Bronchial epithelial cell (primary cell): ENCODE measurements at regions not wholly inside any gene's neighbourhood (a gene's known extent, or its start where the extent isn't known, plus 50 kb on each side); places are given as distances from the start of the nearest gene placed in this dataset.

Experiments
- DNase-seq: peaks from one replicate; pipeline ENCODE4 v3.0.0-alpha.2; 2010; ENCODE audit warnings: low read depth
- FAIRE-seq: peaks from 2 replicates; lab custom pipeline; 2011; peaks lifted over from hg19 to GRCh38; lab: Jason Lieb, UNC
- H3K27me3 ChIP-seq: 2 replicates; pipeline ENCODE4 v1.5.1; 2011; ENCODE audit warnings: low read length; ENCODE audit not compliant: control insufficient read depth, insufficient read depth
- H3K36me3 ChIP-seq: 2 replicates; pipeline ENCODE4 v1.5.1; 2011; ENCODE audit warnings: low read length; ENCODE audit not compliant: control insufficient read depth, insufficient read depth
- H3K4me3 ChIP-seq: 2 replicates; pipeline ENCODE4 v1.5.1; 2011; ENCODE audit warnings: mild to moderate bottlenecking, low read depth, low read length, control low read depth
- CTCF ChIP-seq: IDR thresholded peaks from 2 replicates; pipeline ENCODE4 v1.5.1; 2011; ENCODE audit warnings: mild to moderate bottlenecking, moderate library complexity, low read length, control low read depth, inconsistent platforms; ENCODE audit not compliant: insufficient read depth, severe bottlenecking

GRCh38 chr6:74611220-74611619 lies 594.6 kb downstream of the COL12A1 start:
- TF ChIP-seq CTCF = no peak
- DNase-seq = peak; percentile 57
- Histone ChIP-seq H3K27me3 (no peaks in the 10 kb centered on the region), H3K4me3 (no peak overlapping the region), H3K36me3 (no peaks in the 10 kb centered on the region)
- FAIRE-seq = no peak

GRCh38 chr6:74610352-74610751 lies 595.5 kb downstream of the COL12A1 start:
- no peak for FAIRE-seq
- TF ChIP-seq CTCF = no peak
- no peaks in the 10 kb centered on the region for H3K36me3 ChIP-seq

GRCh38 chr6:74609871-74610270 lies 596.0 kb downstream of the COL12A1 start:
- H3K27me3 ChIP-seq = no peaks in the 10 kb centered on the region
- H3K4me3 ChIP-seq = no peak overlapping the region
- peak; percentile 58 for DNase-seq
- no peak for FAIRE-seq
- no peak for TF ChIP-seq CTCF
- H3K36me3 ChIP-seq = no peaks in the 10 kb centered on the region

More at GRCh38 chr6:74610352-74610751, 595.5 kb downstream of the COL12A1 start:
- Histone ChIP-seq H3K27me3 (no peaks in the 10 kb centered on the region), H3K4me3 (no peak overlapping the region)
- peak; percentile 33 for DNase-seq

GRCh38 chr6:74607934-74608333 lies 597.9 kb downstream of the COL12A1 start:
- TF ChIP-seq CTCF = no peak
- FAIRE-seq (no peak), DNase-seq (peak; percentile 38)
- Histone ChIP-seq H3K27me3 (no peaks in the 10 kb centered on the region), H3K4me3 (no peak overlapping the region), H3K36me3 (no peaks in the 10 kb centered on the region)

GRCh38 chr6:74607468-74607867 lies 598.4 kb downstream of the COL12A1 start:
- no peak for DNase-seq
- Histone ChIP-seq H3K4me3 (no peak overlapping the region), H3K36me3 (no peaks in the 10 kb centered on the region), H3K27me3 (no peaks in the 10 kb centered on the region)
- TF ChIP-seq CTCF = no peak
- FAIRE-seq = no peak

- no peaks in the 10 kb centered on the region for H3K36me3 ChIP-seq
- TF ChIP-seq CTCF = no peak
- FAIRE-seq (no peak), DNase-seq (peak; percentile 91)
- no peak overlapping the region for H3K4me3 ChIP-seq
- no peaks in the 10 kb centered on the region for H3K27me3 ChIP-seq
Observed at GRCh38 chr6:74606582-74607071, 599.2 kb downstream of the COL12A1 start.
